Prostate gland (tissue), 2 donors: ENCODE measurements at regions not wholly inside any gene's neighbourhood (a gene's known extent, or its start where the extent isn't known, plus 50 kb on each side); places are given as distances from the start of the nearest gene placed in this dataset.

Source experiments
- POLR2A ChIP-seq: fragments of 450-650 bp; IDR thresholded peaks from one replicate; pipeline ENCODE4 v1.6.1; 2016; ENCODE audit warnings: antibody characterized with exemption, mild to moderate bottlenecking
- TF ChIP-seq, protein P1 (sequence below), 4 experiments: fragments of 200-600 bp in 2 of 4; fragments of 450-650 bp in 2 of 4; sonication (generic) in 2 of 4; IDR thresholded peaks; 1 replicate in 3 of 4; 2 replicates in 1 of 4; pipeline ENCODE4 v1.5.1; 2016 to 2019; ENCODE audit warnings: antibody characterized with exemption in 4 of 4, mild to moderate bottlenecking in 2 of 4, moderate library complexity in 2 of 4

DNA sequence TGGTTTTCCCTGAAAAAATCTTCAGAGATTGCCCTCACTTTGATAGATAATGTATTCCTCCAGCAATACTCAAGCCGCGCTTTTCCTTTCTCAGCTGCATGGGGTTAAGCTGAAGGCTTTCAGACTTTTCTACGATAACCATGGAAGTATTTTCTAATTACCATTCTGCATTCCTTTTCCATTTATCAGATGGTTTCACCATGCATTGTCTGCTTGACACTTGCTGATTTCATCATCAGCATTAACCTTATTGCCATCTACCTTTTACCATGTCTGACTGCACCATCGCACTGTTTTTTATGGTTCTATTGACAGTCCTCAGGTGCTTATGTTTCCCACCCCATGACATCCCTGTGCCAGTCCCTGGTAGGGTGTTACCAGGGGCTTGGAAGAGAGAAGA lies 91.6 kb downstream of the DMAC1 start:
- no peak for TF ChIP-seq POLR2A
- TF ChIP-seq, protein P1, sequence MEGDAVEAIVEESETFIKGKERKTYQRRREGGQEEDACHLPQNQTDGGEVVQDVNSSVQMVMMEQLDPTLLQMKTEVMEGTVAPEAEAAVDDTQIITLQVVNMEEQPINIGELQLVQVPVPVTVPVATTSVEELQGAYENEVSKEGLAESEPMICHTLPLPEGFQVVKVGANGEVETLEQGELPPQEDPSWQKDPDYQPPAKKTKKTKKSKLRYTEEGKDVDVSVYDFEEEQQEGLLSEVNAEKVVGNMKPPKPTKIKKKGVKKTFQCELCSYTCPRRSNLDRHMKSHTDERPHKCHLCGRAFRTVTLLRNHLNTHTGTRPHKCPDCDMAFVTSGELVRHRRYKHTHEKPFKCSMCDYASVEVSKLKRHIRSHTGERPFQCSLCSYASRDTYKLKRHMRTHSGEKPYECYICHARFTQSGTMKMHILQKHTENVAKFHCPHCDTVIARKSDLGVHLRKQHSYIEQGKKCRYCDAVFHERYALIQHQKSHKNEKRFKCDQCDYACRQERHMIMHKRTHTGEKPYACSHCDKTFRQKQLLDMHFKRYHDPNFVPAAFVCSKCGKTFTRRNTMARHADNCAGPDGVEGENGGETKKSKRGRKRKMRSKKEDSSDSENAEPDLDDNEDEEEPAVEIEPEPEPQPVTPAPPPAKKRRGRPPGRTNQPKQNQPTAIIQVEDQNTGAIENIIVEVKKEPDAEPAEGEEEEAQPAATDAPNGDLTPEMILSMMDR (IDR thresholded peaks at IDR 0.05) = no peak
